A549 (cell line): ENCODE measurements at regions not wholly inside any gene's neighbourhood (a gene's known extent, or its start where the extent isn't known, plus 50 kb on each side); places are given as distances from the start of the nearest gene placed in this dataset.

Source experiments
- ATAC-seq, 2 experiments: fragments of 200-7000 bp in 1 of 2; fragments of >200 bp in 1 of 2; cut with Nextera tagmentation in 1 of 2; cut with Tn5 transposase in 1 of 2; 3 replicates each; pipeline versions ENCODE4 v1.8.0 to v1.9.1; 2018 to 2020; ENCODE audit warnings: mild to moderate bottlenecking in 1 of 2, moderate library complexity in 1 of 2
- CTCF ChIA-PET: fragments of 300-600 bp; sonication (Branson Sonifier 250); formaldehyde crosslinking; extraction: SDS; loops from one replicate; lab custom pipeline; 2021; ENCODE audit warnings: antibody characterized with exemption, inconsistent platforms; lab: Yijun Ruan, JAX
- POLR2A ChIA-PET: fragments of 350-600 bp; formaldehyde crosslinking; extraction: SDS; loops from one replicate; lab custom pipeline; 2021; ENCODE audit warnings: antibody characterized with exemption, inconsistent platforms; lab: Yijun Ruan, JAX
- DNase-seq, 2 experiments: peaks; one replicate each; pipeline versions ENCODE4 v3.0.0 to v3.0.0-alpha.2; 2011 to 2016; ENCODE audit warnings: low read depth in 1 of 2, low spot score in 1 of 2
- FAIRE-seq: peaks from 2 replicates; lab custom pipeline; 2011; peaks lifted over from hg19 to GRCh38; lab: Jason Lieb, UNC
- H3K27ac ChIP-seq, 2 experiments: fragments of >200 bp; sonication (Bioruptor Twin); formaldehyde crosslinking; 3 replicates each; pipeline ENCODE4 v1.5.1; 2016 to 2017
- H3K4me1 ChIP-seq: fragments of >200 bp; sonication (Bioruptor Twin); formaldehyde crosslinking; 3 replicates; pipeline ENCODE4 v1.6.1; 2016
- H3K4me2 ChIP-seq: fragments of >200 bp; sonication (Bioruptor Twin); formaldehyde crosslinking; 3 replicates; pipeline ENCODE4 v1.6.1; 2016
- H3K4me3 ChIP-seq: fragments of >200 bp; sonication (Bioruptor Twin); formaldehyde crosslinking; 3 replicates; pipeline ENCODE4 v1.5.1; 2016
- H3K9me3 ChIP-seq: fragments of >200 bp; sonication (Bioruptor Twin); formaldehyde crosslinking; 3 replicates; pipeline ENCODE4 v1.6.1; 2016
- BHLHE40 ChIP-seq: IDR thresholded peaks from 2 replicates; pipeline ENCODE4 v1.6.1; 2012; ENCODE audit warnings: low read depth, low read length, inconsistent platforms
- CBX2 ChIP-seq: fragments of 200-600 bp; sonication (generic); IDR thresholded peaks from 2 replicates; pipeline ENCODE4 v1.6.1; 2016; ENCODE audit warnings: low read depth, mild to moderate bottlenecking, borderline replicate concordance
- CBX8 ChIP-seq: fragments of 200-600 bp; sonication (generic); IDR thresholded peaks from 2 replicates; pipeline ENCODE4 v1.6.1; 2016
- CHD4 ChIP-seq: fragments of 200-600 bp; sonication (generic); IDR thresholded peaks from 2 replicates; pipeline ENCODE4 v1.6.1; 2016; ENCODE audit warnings: antibody characterized with exemption, mild to moderate bottlenecking, borderline replicate concordance
- ESRRA ChIP-seq: fragments of 150-350 bp; IDR thresholded peaks from 2 replicates; pipeline ENCODE4 v1.6.1; 2014; ENCODE audit warnings: mild to moderate bottlenecking, low read length, borderline replicate concordance
- HDAC2 ChIP-seq: fragments of 200-600 bp; sonication (generic); IDR thresholded peaks from 2 replicates; pipeline ENCODE4 v1.6.1; 2016
- HES2 ChIP-seq: fragments of >200 bp; sonication (Bioruptor Twin); formaldehyde crosslinking; IDR thresholded peaks from 2 replicates; pipeline ENCODE4 v1.6.1; 2016
- HEYL ChIP-seq: fragments of 250-450 bp; sonication (Bioruptor Pico); IDR thresholded peaks from 2 replicates; pipeline ENCODE4 v1.8.0; 2021; ENCODE audit warnings: mild to moderate bottlenecking, moderate library complexity
- HOXA7 ChIP-seq: fragments of 250-450 bp; sonication (Bioruptor Pico); IDR thresholded peaks from 2 replicates; pipeline ENCODE4 v1.5.0; 2020; ENCODE audit warnings: mild to moderate bottlenecking, moderate library complexity
- HOXB5 ChIP-seq: fragments of 250-450 bp; sonication (Bioruptor Pico); IDR thresholded peaks from 2 replicates; pipeline ENCODE4 v1.5.0; 2020; ENCODE audit warnings: mild to moderate bottlenecking, moderate library complexity
- JUN ChIP-seq, 2 experiments: fragments of >200 bp; sonication (Bioruptor Twin); formaldehyde crosslinking; IDR thresholded peaks; 2 replicates in 1 of 2; 3 replicates in 1 of 2; pipeline ENCODE4 v1.6.1; 2016 to 2017
- KDM1A ChIP-seq: fragments of 200-600 bp; sonication (generic); IDR thresholded peaks from 2 replicates; pipeline ENCODE4 v1.6.1; 2016; ENCODE audit warnings: low read depth, mild to moderate bottlenecking
- KDM5A ChIP-seq: fragments of 200-600 bp; sonication (generic); IDR thresholded peaks from 2 replicates; pipeline ENCODE4 v1.6.1; 2016; ENCODE audit warnings: antibody characterized with exemption, mild to moderate bottlenecking
- MYC ChIP-seq: IDR thresholded peaks from 2 replicates; pipeline ENCODE4 v1.6.1; 2012; ENCODE audit warnings: mild to moderate bottlenecking, inconsistent platforms, low read length, improper control_type of control experiment, borderline replicate concordance
- NFE2L2 ChIP-seq: fragments of 150-350 bp; conservative IDR thresholded peaks from 2 replicates; pipeline ENCODE4 v1.6.1; 2014; ENCODE audit warnings: low read length
- NR3C1 ChIP-seq: fragments of >200 bp; sonication (Bioruptor Twin); formaldehyde crosslinking; IDR thresholded peaks from 3 replicates; pipeline ENCODE4 v1.6.1; 2017
- POLR2AphosphoS2 ChIP-seq: conservative IDR thresholded peaks from 2 replicates; pipeline ENCODE4 v1.6.1; 2012; ENCODE audit warnings: low read length, improper control_type of control experiment, inconsistent platforms
- RARB ChIP-seq: fragments of 250-450 bp; sonication (Bioruptor Pico); IDR thresholded peaks from 2 replicates; pipeline ENCODE4 v1.8.0; 2021; ENCODE audit warnings: mild to moderate bottlenecking, moderate library complexity
- RFX5 ChIP-seq: fragments of 450-650 bp; IDR thresholded peaks from 2 replicates; pipeline ENCODE4 v1.7.1; 2014; ENCODE audit warnings: antibody characterized with exemption, mild to moderate bottlenecking, moderate library complexity
- TP53 ChIP-seq: fragments of 250-450 bp; sonication (Bioruptor Pico); IDR thresholded peaks from 2 replicates; pipeline ENCODE4 v1.5.0; 2021; ENCODE audit warnings: mild to moderate bottlenecking, moderate library complexity
- ZC3H11A ChIP-seq: fragments of 450-650 bp; IDR thresholded peaks from 2 replicates; pipeline ENCODE4 v1.6.1; 2014; ENCODE audit warnings: antibody characterized with exemption, mild to moderate bottlenecking
- ZNF302 ChIP-seq: fragments of 250-450 bp; sonication (Bioruptor Pico); IDR thresholded peaks from 2 replicates; pipeline ENCODE4 v1.9.0; 2021; ENCODE audit warnings: inconsistent platforms, mild to moderate bottlenecking, moderate library complexity
- ZSCAN20 ChIP-seq: fragments of 250-450 bp; sonication (Bioruptor Pico); IDR thresholded peaks from 2 replicates; pipeline ENCODE4 v1.8.0; 2022; ENCODE audit warnings: mild to moderate bottlenecking, moderate library complexity
- WGBS: methylation state at CpG from one replicate; pipeline ENCODE4 v1.1.6; 2017; ENCODE audit errors: missing lambda C conversion rate; 5-methylcytosine and 5-hydroxymethylcytosine counted together
- TF ChIP-seq, protein P1 (sequence below): IDR thresholded peaks from 2 replicates; pipeline ENCODE4 v1.6.1; 2012
- TF ChIP-seq, protein P2 (sequence below): fragments of >200 bp; sonication (Bioruptor Twin); formaldehyde crosslinking; IDR thresholded peaks from 3 replicates; pipeline ENCODE4 v1.6.1; 2016
- TF ChIP-seq, protein P3 (sequence below): fragments of 250-450 bp; sonication (Bioruptor Pico); IDR thresholded peaks from 2 replicates; pipeline ENCODE4 v1.5.0; 2020; ENCODE audit warnings: low read depth, mild to moderate bottlenecking, moderate library complexity

DNA sequence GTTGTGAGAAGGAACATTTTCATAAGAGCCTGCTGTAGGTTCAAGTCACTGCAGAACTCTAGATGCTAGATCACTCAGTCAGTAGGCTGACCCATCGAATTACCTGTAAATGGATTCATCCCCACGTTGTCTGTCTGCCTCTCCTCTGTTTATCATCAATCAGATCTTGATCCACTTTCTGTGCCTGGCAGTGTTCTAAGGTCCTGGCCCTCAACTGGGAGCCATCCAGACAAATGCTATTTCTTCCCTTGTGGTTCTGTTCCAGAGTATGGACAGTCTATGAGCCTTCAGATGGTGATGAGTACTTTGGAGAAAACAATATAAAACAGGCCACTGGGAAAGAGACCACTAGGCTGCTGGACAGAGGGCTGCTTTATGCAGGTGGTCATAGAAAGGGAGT is 699.4 kb upstream of the TMEM132C start:
- FAIRE-seq (no peak), DNase-seq (no peak), ATAC-seq (no peak)
- Histone ChIP-seq H3K4me1 (no peaks in the 10 kb centered on the region), H3K4me2 (no peak overlapping the region), H3K9me3 (no peaks in the 10 kb centered on the region; the same call in 2 of the 3 replicates), H3K4me3 (no peak overlapping the region), H3K27ac (no peak overlapping the region)
- 0% methylated on average over 2 of the region's 2 CpGs for WGBS
- ChIA-PET POLR2A (no interaction called here), CTCF (interaction anchor here (0.7 kb wide), 1 partner anchor 651 kb away, joined by 4 read pairs; no protein-coding TSS in a partner anchor)
- TF ChIP-seq HDAC2 = no peak

DNA sequence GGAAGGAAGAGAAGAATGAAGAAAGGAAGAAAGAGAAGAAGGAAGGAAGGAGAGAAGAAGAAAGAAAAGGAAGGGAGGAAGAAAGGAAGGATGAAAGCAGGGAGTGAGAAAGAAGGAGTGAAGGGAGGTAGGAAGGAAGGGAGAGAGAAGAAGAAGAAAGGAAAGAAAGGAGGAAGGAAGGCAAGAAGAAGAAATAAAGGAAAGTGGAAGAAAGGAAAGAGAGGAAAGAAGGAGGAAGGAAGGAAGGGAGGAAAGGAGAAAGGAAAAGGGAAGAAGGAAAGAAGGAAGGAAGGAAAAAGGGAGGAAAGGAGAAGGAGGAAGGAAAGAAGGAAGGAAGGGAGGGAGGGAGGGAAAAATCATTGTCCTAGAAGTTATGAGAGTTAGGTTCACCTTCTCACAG is 696.6 kb upstream of the TMEM132C start:
- CTCF ChIA-PET = no interaction called here
- Histone ChIP-seq H3K4me3 (no peak overlapping the region), H3K4me2 (no peak overlapping the region), H3K4me1 (no peaks in the 10 kb centered on the region), H3K9me3 (no peaks in the 10 kb centered on the region; the same call in 2 of the 3 replicates), H3K27ac (no peak overlapping the region)
- FAIRE-seq (no peak), DNase-seq (no peak), ATAC-seq (no peak)
- TF ChIP-seq NFE2L2 = no peak
- no peak for TF ChIP-seq BHLHE40
- TF ChIP-seq ZSCAN20 (CRISPR knock-in tag) = no peak
- TF ChIP-seq HOXB5 (CRISPR knock-in tag) = no peak
- POLR2A ChIA-PET = no interaction called here

DNA sequence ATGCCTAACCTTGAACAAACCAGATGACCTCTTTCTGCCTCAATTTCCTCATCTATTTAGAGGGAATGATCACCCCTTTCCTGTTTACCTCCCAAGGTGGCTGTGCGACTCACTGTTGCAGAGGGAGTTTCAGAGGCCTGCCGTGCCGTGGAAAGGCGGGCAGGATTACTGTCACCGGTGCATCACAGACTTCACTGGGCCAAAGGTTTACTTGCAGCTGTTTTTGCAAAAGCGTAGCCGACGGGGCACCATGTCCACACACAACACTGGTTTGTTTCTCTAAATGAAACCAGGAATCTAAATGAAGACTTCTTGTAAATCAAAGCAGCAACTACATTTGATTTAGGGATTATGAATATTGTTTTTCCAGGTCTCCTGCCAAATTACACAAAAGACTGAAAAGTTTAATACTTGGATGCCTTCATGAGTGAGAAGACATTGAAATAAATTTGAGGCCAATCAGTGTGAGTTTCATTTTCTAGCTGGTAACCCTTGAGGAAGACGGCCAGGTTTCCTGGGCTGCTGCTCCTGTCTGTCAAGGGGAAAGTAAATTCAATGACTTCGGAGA is 696.1 kb upstream of the TMEM132C start:
- ChIA-PET POLR2A (no interaction called here), CTCF (no interaction called here)
- DNase-seq = no peak
- no peaks in the 10 kb centered on the region; the same call in 2 of the 3 replicates for H3K9me3 ChIP-seq
- TF ChIP-seq, protein P1, sequence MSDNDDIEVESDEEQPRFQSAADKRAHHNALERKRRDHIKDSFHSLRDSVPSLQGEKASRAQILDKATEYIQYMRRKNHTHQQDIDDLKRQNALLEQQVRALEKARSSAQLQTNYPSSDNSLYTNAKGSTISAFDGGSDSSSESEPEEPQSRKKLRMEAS = no peak
- TF ChIP-seq MYC = no peak
- no peak for TF ChIP-seq ZNF302
- TF ChIP-seq HEYL (CRISPR knock-in tag) = no peak
- no peak for TF ChIP-seq KDM1A
- no peak for TF ChIP-seq HES2
- TF ChIP-seq JUN (IDR thresholded peaks at IDR 0.05) = no peak
- TF ChIP-seq HOXB5 (CRISPR knock-in tag) = no peak
- no peak for TF ChIP-seq ZSCAN20 (CRISPR knock-in tag)
- TF ChIP-seq, protein P2, sequence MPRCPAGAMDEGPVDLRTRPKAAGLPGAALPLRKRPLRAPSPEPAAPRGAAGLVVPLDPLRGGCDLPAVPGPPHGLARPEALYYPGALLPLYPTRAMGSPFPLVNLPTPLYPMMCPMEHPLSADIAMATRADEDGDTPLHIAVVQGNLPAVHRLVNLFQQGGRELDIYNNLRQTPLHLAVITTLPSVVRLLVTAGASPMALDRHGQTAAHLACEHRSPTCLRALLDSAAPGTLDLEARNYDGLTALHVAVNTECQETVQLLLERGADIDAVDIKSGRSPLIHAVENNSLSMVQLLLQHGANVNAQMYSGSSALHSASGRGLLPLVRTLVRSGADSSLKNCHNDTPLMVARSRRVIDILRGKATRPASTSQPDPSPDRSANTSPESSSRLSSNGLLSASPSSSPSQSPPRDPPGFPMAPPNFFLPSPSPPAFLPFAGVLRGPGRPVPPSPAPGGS = no peak
- TF ChIP-seq RARB (CRISPR knock-in tag) = no peak
- no peak for TF ChIP-seq TP53 (CRISPR knock-in tag)
- TF ChIP-seq, all 56 proteins: peak for 0
- H3K27ac ChIP-seq = no peak overlapping the region
- no peak overlapping the region for H3K4me2 ChIP-seq
- H3K4me3 ChIP-seq = no peak overlapping the region
- no peak for ATAC-seq
- FAIRE-seq = no peak
- WGBS = 15% methylated on average over 10 of the region's 10 CpGs
- no peaks in the 10 kb centered on the region for H3K4me1 ChIP-seq

GRCh38 chr12:127571578-127571977 is 695.4 kb upstream of the TMEM132C start:
- WGBS = 1% methylated on average over 3 of the region's 3 CpGs
- Histone ChIP-seq H3K4me2 (no peak overlapping the region), H3K9me3 (no peaks in the 10 kb centered on the region; the same call in 2 of the 3 replicates), H3K27ac (no peak overlapping the region), H3K4me1 (no peaks in the 10 kb centered on the region), H3K4me3 (no peak overlapping the region)
- TF ChIP-seq ESRRA (no peak), CHD4 (no peak), BHLHE40 (no peak), POLR2AphosphoS2 (no peak), KDM1A (no peak), KDM5A (no peak), ZNF302 (no peak), RFX5 (no peak), CBX8 (no peak), HOXA7 (CRISPR knock-in tag) (no peak), NR3C1 (no peak), HDAC2 (no peak), ZC3H11A (no peak), NFE2L2 (no peak), CBX2 (no peak), MYC (no peak)
- TF ChIP-seq, protein P3, sequence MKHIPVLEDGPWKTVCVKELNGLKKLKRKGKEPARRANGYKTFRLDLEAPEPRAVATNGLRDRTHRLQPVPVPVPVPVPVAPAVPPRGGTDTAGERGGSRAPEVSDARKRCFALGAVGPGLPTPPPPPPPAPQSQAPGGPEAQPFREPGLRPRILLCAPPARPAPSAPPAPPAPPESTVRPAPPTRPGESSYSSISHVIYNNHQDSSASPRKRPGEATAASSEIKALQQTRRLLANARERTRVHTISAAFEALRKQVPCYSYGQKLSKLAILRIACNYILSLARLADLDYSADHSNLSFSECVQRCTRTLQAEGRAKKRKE (CRISPR knock-in tag) = no peak
- ChIA-PET CTCF (no interaction called here), POLR2A (no interaction called here)
- DNase-seq (no peak), ATAC-seq (no peak), FAIRE-seq (no peak)
